Ovary (tissue), 3 donors: ENCODE measurements at regions not wholly inside any gene's neighbourhood (a gene's known extent, or its start where the extent isn't known, plus 50 kb on each side); places are given as distances from the start of the nearest gene placed in this dataset.

Experiments
- EP300 ChIP-seq: sonication (generic); formaldehyde crosslinking; IDR thresholded peaks from one replicate; pipeline ENCODE4 v1.6.1; 2017; ENCODE audit warnings: antibody characterized with exemption
- TF ChIP-seq, protein P1 (sequence below), 3 donors: fragments of 450-650 bp in 2 of 3; fragments of 200-600 bp in 1 of 3; IDR thresholded peaks; one replicate each; pipeline versions ENCODE4 v1.5.1 to v1.8.0; 2016 to 2022; ENCODE audit warnings: antibody characterized with exemption in 3 of 3, mild to moderate bottlenecking in 1 of 3
- donor health status: DM: no; HTN: no; CAD: no.

- TF ChIP-seq, protein P1, sequence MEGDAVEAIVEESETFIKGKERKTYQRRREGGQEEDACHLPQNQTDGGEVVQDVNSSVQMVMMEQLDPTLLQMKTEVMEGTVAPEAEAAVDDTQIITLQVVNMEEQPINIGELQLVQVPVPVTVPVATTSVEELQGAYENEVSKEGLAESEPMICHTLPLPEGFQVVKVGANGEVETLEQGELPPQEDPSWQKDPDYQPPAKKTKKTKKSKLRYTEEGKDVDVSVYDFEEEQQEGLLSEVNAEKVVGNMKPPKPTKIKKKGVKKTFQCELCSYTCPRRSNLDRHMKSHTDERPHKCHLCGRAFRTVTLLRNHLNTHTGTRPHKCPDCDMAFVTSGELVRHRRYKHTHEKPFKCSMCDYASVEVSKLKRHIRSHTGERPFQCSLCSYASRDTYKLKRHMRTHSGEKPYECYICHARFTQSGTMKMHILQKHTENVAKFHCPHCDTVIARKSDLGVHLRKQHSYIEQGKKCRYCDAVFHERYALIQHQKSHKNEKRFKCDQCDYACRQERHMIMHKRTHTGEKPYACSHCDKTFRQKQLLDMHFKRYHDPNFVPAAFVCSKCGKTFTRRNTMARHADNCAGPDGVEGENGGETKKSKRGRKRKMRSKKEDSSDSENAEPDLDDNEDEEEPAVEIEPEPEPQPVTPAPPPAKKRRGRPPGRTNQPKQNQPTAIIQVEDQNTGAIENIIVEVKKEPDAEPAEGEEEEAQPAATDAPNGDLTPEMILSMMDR (IDR thresholded peaks at IDR 0.05) = no peak
- TF ChIP-seq EP300 = no peak
These were observed 1233.0 kb upstream of the EYS start for GRCh38 chr6:66940003-66940402.
